Tibial artery (tissue), 4 donors: ENCODE measurements at regions not wholly inside any gene's neighbourhood (a gene's known extent, or its start where the extent isn't known, plus 50 kb on each side); places are given as distances from the start of the nearest gene placed in this dataset.

ENCODE experiments used
- DNase-seq, 2 donors: peaks; one replicate each; pipeline ENCODE4 v3.0.0-alpha.2; 2019
- H3K27ac ChIP-seq, 2 donors: fragments of 200-600 bp; sonication (generic) in 1 of 2; 1 replicate in 1 of 2; 2 replicates in 1 of 2; pipeline ENCODE4 v1.5.1; 2018 to 2019; ENCODE audit warnings: mild to moderate bottlenecking in 1 of 2
- H3K27me3 ChIP-seq, 2 donors: fragments of 200-600 bp; sonication (generic) in 1 of 2; one replicate each; pipeline versions ENCODE4 v1.5.1 to v1.6.0; 2016 to 2019
- H3K36me3 ChIP-seq, 3 donors: fragments of 200-600 bp; sonication (generic) in 2 of 3; one replicate each; pipeline ENCODE4 v1.5.1; 2016 to 2019; ENCODE audit warnings: mild to moderate bottlenecking in 2 of 3
- H3K4me1 ChIP-seq, 4 donors: fragments of 200-600 bp; sonication (generic) in 2 of 4; 1 replicate in 3 of 4; 2 replicates in 1 of 4; pipeline ENCODE4 v1.5.1; 2016 to 2019
- H3K4me3 ChIP-seq, 2 donors: fragments of 200-600 bp; sonication (generic) in 1 of 2; 1 replicate in 1 of 2; 2 replicates in 1 of 2; pipeline ENCODE4 v1.5.1; 2018 to 2019; ENCODE audit warnings: mild to moderate bottlenecking in 2 of 2
- H3K9me3 ChIP-seq, 3 donors: fragments of 200-600 bp; sonication (generic) in 1 of 3; one replicate each; pipeline ENCODE4 v1.5.1; 2016 to 2019
- CTCF ChIP-seq, 2 experiments: fragments of 200-600 bp in 1 of 2; fragments of 450-650 bp in 1 of 2; IDR thresholded peaks; one replicate each; pipeline ENCODE4 v1.5.1; 2017 to 2019; ENCODE audit warnings: antibody characterized with exemption in 2 of 2, mild to moderate bottlenecking in 1 of 2, moderate library complexity in 1 of 2
- intact Hi-C: fragments of 100-400 bp; cut with DNase I; formaldehyde crosslinking; loops from one replicate; pipeline ENCODE4 v1.15.0; 2023; ENCODE audit warnings: low total_unique reads

- Histone ChIP-seq H3K27me3 (no peaks in the 10 kb centered on the region), H3K4me1 (no peaks in the 10 kb centered on the region), H3K9me3 (no peaks in the 10 kb centered on the region), H3K36me3 (no peaks in the 10 kb centered on the region), H3K4me3 (no peak overlapping the region), H3K27ac (no peak overlapping the region)
- no peak for DNase-seq
- TF ChIP-seq CTCF (IDR thresholded peaks at IDR 0.05), result no peak
- intact Hi-C loops, result no loop called here
Measured at GRCh38 chr7:119969763-119970162, 303.2 kb upstream of the KCND2 start.

GRCh38 chr7:119974972-119975371, 298.0 kb upstream of the KCND2 start:
- no peak overlapping the region for H3K27ac ChIP-seq
- intact Hi-C loops, result no loop called here
- no peak overlapping the region for H3K4me3 ChIP-seq
- H3K27me3 ChIP-seq, result no peaks in the 10 kb centered on the region
- no peak for DNase-seq
- H3K36me3 ChIP-seq, result no peaks in the 10 kb centered on the region
- TF ChIP-seq CTCF (IDR thresholded peaks at IDR 0.05), result no peak
- no peaks in the 10 kb centered on the region for H3K9me3 ChIP-seq
- no peaks in the 10 kb centered on the region for H3K4me1 ChIP-seq

- intact Hi-C loops, result no loop called here
- H3K27ac ChIP-seq, result no peak overlapping the region
- no peaks in the 10 kb centered on the region for H3K9me3 ChIP-seq
Measured at GRCh38 chr7:119982884-119983283, 290.1 kb upstream of the KCND2 start.

GRCh38 chr7:119983468-119983867, 289.5 kb upstream of the KCND2 start:
- no peak for TF ChIP-seq CTCF (IDR thresholded peaks at IDR 0.05)
- no peaks in the 10 kb centered on the region for H3K4me1 ChIP-seq
- H3K27ac ChIP-seq, result no peak overlapping the region
- no peaks in the 10 kb centered on the region for H3K27me3 ChIP-seq
- no peaks in the 10 kb centered on the region for H3K9me3 ChIP-seq
- H3K4me3 ChIP-seq, result no peak overlapping the region
- intact Hi-C loops, result no loop called here
- H3K36me3 ChIP-seq, result no peaks in the 10 kb centered on the region
- DNase-seq, result no peak

More at GRCh38 chr7:119982884-119983283, 290.1 kb upstream of the KCND2 start:
- H3K36me3 ChIP-seq, result no peaks in the 10 kb centered on the region
- no peak for TF ChIP-seq CTCF (IDR thresholded peaks at IDR 0.05)
- no peaks in the 10 kb centered on the region for H3K4me1 ChIP-seq
- H3K4me3 ChIP-seq, result no peak overlapping the region
- no peak for DNase-seq
- no peaks in the 10 kb centered on the region for H3K27me3 ChIP-seq

GRCh38 chr7:119984247-119984646, 288.7 kb upstream of the KCND2 start:
- intact Hi-C loops, result no loop called here
- Histone ChIP-seq H3K4me3 (no peak overlapping the region), H3K27ac (no peak overlapping the region), H3K4me1 (no peaks in the 10 kb centered on the region), H3K36me3 (no peaks in the 10 kb centered on the region), H3K9me3 (no peaks in the 10 kb centered on the region), H3K27me3 (no peaks in the 10 kb centered on the region)
- DNase-seq, result no peak
- TF ChIP-seq CTCF (IDR thresholded peaks at IDR 0.05), result no peak

- no peaks in the 10 kb centered on the region for H3K9me3 ChIP-seq
- no peaks in the 10 kb centered on the region for H3K27me3 ChIP-seq
- no peak for DNase-seq
- H3K36me3 ChIP-seq, result no peaks in the 10 kb centered on the region
- H3K4me3 ChIP-seq, result no peak overlapping the region
- no peaks in the 10 kb centered on the region for H3K4me1 ChIP-seq
- no peak overlapping the region for H3K27ac ChIP-seq
- intact Hi-C loops, result no loop called here
- no peak for TF ChIP-seq CTCF (IDR thresholded peaks at IDR 0.05)
Measured at GRCh38 chr7:119988401-119988800, 284.6 kb upstream of the KCND2 start.
